ENCODE measurements at regions not wholly inside any gene's neighbourhood (a gene's known extent, or its start where the extent isn't known, plus 50 kb on each side); places are given as distances from the start of the nearest gene placed in this dataset.

DNA sequence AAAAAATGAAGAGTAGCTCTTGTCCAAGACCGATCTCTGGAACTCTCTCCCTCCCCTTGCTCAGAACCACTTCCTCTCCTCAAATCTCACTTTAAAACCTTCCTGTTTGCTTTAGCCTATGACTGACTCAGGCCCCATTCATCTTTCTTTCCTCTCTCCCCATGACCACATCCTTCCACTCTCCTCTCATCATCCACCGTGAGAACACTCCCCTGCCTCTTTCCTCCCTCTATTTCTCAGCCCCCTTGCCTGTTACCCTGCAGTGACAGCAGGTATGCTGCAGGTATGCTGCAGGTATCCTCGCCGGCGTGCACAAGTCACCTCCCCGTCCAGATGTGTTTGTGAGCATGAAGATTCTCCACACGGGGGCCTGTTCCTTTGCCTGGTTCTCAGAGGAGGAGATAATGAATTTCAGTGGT lies 505.3 kb downstream of the CCDC171 start:
- no peaks in the 10 kb centered on the region for H3K27me3 ChIP-seq
- TF ChIP-seq, protein P1, sequence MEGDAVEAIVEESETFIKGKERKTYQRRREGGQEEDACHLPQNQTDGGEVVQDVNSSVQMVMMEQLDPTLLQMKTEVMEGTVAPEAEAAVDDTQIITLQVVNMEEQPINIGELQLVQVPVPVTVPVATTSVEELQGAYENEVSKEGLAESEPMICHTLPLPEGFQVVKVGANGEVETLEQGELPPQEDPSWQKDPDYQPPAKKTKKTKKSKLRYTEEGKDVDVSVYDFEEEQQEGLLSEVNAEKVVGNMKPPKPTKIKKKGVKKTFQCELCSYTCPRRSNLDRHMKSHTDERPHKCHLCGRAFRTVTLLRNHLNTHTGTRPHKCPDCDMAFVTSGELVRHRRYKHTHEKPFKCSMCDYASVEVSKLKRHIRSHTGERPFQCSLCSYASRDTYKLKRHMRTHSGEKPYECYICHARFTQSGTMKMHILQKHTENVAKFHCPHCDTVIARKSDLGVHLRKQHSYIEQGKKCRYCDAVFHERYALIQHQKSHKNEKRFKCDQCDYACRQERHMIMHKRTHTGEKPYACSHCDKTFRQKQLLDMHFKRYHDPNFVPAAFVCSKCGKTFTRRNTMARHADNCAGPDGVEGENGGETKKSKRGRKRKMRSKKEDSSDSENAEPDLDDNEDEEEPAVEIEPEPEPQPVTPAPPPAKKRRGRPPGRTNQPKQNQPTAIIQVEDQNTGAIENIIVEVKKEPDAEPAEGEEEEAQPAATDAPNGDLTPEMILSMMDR (IDR thresholded peaks at IDR 0.05): no peak
- TF ChIP-seq POLR2A (IDR thresholded peaks at IDR 0.05) (no peak), EP300 (IDR thresholded peaks at IDR 0.05) (no peak)
- H3K27ac ChIP-seq: no peak overlapping the region
- no peak overlapping the region for H3K4me3 ChIP-seq
- intact Hi-C loops (cut with DNase I): no loop called here
- H3K4me1 ChIP-seq (ENCODE audit: insufficient read depth): peaks cover 4% of the 10 kb centered on the region
- H3K9me3 ChIP-seq: no peaks in the 10 kb centered on the region
- DNase-seq: no peak
- H3K36me3 ChIP-seq: no peaks in the 10 kb centered on the region
- 48 to 53% (median 50%) methylated on average over 7 of the region's 7 CpGs for WGBS, 3 donors

DNA sequence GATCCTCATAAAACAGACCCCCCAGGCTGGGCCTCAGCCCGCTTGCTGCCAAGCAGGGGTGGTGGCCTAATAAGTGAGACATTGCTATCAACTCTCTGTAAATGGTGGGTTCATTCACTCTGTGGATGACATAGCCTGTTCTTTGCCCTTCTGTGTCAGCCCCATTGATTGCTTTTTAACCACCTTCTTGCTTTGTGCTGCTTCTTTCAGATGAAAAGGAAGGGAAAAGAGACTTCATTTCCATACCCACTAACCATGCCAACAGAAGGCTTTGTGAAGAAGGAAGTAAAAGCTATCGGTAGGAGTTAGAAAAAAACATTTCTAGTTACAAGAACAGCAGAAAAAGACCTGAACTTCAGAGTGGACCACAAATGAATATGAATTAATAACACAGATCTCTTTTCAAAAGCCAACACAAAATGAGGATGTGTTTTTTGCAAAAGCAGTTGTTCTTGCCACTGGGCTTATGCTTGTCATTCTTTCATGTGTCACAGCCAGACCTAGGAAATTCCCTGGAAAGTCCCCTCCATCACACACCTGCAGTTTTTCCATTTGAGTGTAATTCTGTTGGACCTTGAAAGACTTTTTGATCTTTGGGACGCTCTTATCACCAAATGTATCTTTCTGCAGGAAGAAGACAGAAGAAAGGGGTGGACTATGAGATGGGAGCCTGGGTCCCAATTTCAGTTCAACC lies 507.7 kb downstream of the CCDC171 start:
- Histone ChIP-seq H3K4me1 (ENCODE audit: insufficient read depth) (peaks cover 4% of the 10 kb centered on the region), H3K36me3 (no peaks in the 10 kb centered on the region), H3K4me3 (no peak overlapping the region), H3K9me3 (no peaks in the 10 kb centered on the region), H3K27ac (no peak overlapping the region), H3K27me3 (no peaks in the 10 kb centered on the region)
- intact Hi-C loops (cut with DNase I): no loop called here
- DNase-seq: no peak
- WGBS, 3 donors: 87 to 92% (median 89%) methylated on average over 3 of the region's 3 CpGs
- TF ChIP-seq, protein P1 (IDR thresholded peaks at IDR 0.05): no peak
- TF ChIP-seq POLR2A (IDR thresholded peaks at IDR 0.05) (no peak), EP300 (IDR thresholded peaks at IDR 0.05) (no peak)

DNA sequence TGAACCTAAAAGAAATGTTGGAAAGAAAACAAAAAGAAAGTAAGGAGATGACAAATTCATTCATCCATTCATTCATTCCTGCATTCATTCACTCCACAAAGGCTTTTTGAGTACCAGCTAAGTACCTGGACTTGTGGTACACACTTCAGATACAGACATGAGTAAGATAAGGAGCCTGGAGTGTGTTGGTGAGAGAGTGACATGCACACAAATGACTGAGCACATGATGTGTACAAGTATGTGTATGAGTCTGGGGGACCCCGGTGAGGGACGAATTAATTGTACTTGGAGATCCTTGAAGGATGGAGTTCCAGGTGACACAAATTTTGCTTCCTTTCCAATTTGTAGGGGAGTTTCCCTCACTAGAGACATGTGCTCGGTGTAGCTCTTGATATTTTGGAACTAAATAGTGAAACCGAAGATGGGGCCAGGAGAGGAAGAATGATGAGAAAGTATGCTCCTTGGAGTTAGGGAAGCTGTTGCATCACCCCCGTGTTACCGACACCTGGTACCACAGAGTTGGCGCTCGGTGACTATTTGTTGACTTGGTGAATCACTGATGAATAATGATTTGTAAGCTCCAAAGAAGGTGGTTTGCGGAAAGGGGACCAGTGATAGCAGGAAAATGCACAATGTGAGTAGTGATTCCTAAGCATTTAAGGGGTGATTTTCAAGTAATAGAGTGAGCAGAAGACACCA lies 509.8 kb downstream of the CCDC171 start:
- H3K4me1 ChIP-seq (ENCODE audit: insufficient read depth): peaks cover 2% of the 10 kb centered on the region
- 94 to 96% (median 94%) methylated on average over 9 of the region's 9 CpGs for WGBS, 3 donors
- H3K27ac ChIP-seq: no peak overlapping the region
- H3K4me3 ChIP-seq: no peak overlapping the region
- H3K36me3 ChIP-seq: no peaks in the 10 kb centered on the region
- no peaks in the 10 kb centered on the region for H3K9me3 ChIP-seq
- no peaks in the 10 kb centered on the region for H3K27me3 ChIP-seq
- TF ChIP-seq POLR2A (IDR thresholded peaks at IDR 0.05): no peak
- TF ChIP-seq, protein P1 (IDR thresholded peaks at IDR 0.05): no peak
- no peak for TF ChIP-seq EP300 (IDR thresholded peaks at IDR 0.05)
- intact Hi-C loops (cut with DNase I): no loop called here
- DNase-seq: no peak

DNA sequence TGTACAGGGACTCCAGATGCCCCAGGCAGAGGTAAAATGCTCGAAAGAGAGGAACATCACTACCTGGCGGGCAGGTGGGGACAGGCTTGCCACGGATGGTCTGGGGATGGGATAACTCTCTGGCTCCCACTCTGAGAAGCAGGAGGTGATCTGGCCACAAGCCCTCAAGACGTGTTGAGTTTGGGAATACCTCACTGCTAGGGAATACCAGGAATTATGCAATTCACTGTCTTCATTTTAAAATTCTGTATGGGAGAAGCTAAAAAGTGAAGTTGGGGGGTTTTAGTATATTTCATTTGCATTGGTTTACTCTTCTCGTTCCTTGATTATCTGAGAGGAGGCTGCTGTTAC lies 510.4 kb downstream of the CCDC171 start:
- H3K4me3 ChIP-seq: no peak overlapping the region
- no peaks in the 10 kb centered on the region for H3K27me3 ChIP-seq
- H3K27ac ChIP-seq: no peak overlapping the region
- H3K36me3 ChIP-seq: no peaks in the 10 kb centered on the region
- TF ChIP-seq EP300 (IDR thresholded peaks at IDR 0.05) (no peak), POLR2A (IDR thresholded peaks at IDR 0.05) (no peak)
- TF ChIP-seq, protein P1 (IDR thresholded peaks at IDR 0.05): no peak
- intact Hi-C loops (cut with DNase I): no loop called here
- no peaks in the 10 kb centered on the region for H3K9me3 ChIP-seq
- no peak for DNase-seq
- peaks cover under 1% of the 10 kb centered on the region for H3K4me1 ChIP-seq (ENCODE audit: insufficient read depth)
- 85 to 87% (median 86%) methylated on average over 5 of the region's 5 CpGs for WGBS, 3 donors

Measured in ovary (tissue), 7 donors.